ENCODE measurements at regions not wholly inside any gene's neighbourhood (a gene's known extent, or its start where the extent isn't known, plus 50 kb on each side); places are given as distances from the start of the nearest gene placed in this dataset.

- TF ChIP-seq CTCF (IDR thresholded peaks at IDR 0.05; ENCODE audit: low read depth, low read length, missing input control): no peak
- TF ChIP-seq EGR1 (IDR thresholded peaks at IDR 0.05; ENCODE audit: low read depth in 2 of 2): no peak
- TF ChIP-seq TAF1 (conservative IDR thresholded peaks at IDR 0.05): no peak
- TF ChIP-seq MAX (IDR thresholded peaks at IDR 0.05): no peak
- no peak for TF ChIP-seq RAD21 (IDR thresholded peaks at IDR 0.05)
- no peak for TF ChIP-seq NR2F2 (IDR thresholded peaks at IDR 0.05)
- TF ChIP-seq YY1 (IDR thresholded peaks at IDR 0.05): no peak
- no peak for TF ChIP-seq ATF3 (IDR thresholded peaks at IDR 0.05)
- TF ChIP-seq JUND (IDR thresholded peaks at IDR 0.05): no peak
- TF ChIP-seq ZBTB33 (IDR thresholded peaks at IDR 0.05): no peak
- TF ChIP-seq REST (IDR thresholded peaks at IDR 0.05): no peak
Observed at GRCh38 chr3:59480486-59480995, 430.7 kb upstream of the CFAP20DC start.
